ENCODE measurements at regions not wholly inside any gene's neighbourhood (a gene's known extent, or its start where the extent isn't known, plus 50 kb on each side); places are given as distances from the start of the nearest gene placed in this dataset.
"Not testable (repeated sequence)": the region's sequence is repeated elsewhere in the genome, so short reads cannot be mapped to it uniquely, and the experiment has no call there.

DNA sequence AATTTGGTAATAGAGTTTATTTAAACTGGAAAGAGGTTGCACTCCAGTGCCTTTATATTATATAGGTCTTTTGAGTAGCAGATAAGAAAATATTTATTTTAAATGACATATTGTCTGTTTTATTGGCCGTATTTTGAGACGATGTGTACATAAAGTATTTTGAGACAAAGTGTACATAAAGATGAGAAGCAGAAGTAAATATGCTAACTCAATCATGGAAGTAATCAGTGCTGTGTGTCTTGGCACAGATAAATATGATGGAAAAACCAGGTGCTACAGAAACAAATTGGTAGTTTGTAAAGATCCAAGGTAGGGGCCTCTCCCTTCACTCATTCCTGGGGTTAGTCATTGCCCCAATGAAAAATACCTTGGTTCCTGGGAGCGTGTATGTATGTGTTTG lies 382.9 kb downstream of the DSEL start:
- H3K27ac ChIP-seq, result peak overlapping the region; percentile 35; the same call in 1 of the 2 replicates
- TF ChIP-seq, protein P1, sequence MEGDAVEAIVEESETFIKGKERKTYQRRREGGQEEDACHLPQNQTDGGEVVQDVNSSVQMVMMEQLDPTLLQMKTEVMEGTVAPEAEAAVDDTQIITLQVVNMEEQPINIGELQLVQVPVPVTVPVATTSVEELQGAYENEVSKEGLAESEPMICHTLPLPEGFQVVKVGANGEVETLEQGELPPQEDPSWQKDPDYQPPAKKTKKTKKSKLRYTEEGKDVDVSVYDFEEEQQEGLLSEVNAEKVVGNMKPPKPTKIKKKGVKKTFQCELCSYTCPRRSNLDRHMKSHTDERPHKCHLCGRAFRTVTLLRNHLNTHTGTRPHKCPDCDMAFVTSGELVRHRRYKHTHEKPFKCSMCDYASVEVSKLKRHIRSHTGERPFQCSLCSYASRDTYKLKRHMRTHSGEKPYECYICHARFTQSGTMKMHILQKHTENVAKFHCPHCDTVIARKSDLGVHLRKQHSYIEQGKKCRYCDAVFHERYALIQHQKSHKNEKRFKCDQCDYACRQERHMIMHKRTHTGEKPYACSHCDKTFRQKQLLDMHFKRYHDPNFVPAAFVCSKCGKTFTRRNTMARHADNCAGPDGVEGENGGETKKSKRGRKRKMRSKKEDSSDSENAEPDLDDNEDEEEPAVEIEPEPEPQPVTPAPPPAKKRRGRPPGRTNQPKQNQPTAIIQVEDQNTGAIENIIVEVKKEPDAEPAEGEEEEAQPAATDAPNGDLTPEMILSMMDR (IDR thresholded peaks at IDR 0.05), result no peak
- no peak for TF ChIP-seq ZFX (IDR thresholded peaks at IDR 0.05; ENCODE audit: borderline replicate concordance)

DNA sequence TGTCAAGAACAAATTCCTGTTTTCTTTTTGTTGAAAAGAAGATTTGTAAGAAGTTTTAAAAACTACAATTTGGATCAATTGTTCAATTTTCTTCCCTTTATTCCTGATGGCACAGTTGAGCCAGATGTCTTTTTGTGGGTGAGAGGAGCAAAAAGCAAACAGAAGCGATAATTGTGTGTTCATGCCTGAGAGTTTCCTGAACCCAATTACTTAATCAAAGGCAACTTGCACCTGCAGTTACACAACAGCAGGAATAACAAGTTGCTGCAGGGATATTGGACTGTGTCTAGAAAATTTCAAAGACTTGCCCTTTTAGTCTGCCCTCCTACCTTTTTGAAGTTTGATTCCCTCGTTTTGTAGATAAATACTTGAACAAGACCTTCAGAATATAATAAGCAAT lies 383.6 kb downstream of the DSEL start:
- TF ChIP-seq ZFX (IDR thresholded peaks at IDR 0.05; ENCODE audit: borderline replicate concordance), result no peak
- TF ChIP-seq, protein P1 (IDR thresholded peaks at IDR 0.05), result no peak
- peak overlapping the region; percentile 35; the same call in 1 of the 2 replicates for H3K27ac ChIP-seq

DNA sequence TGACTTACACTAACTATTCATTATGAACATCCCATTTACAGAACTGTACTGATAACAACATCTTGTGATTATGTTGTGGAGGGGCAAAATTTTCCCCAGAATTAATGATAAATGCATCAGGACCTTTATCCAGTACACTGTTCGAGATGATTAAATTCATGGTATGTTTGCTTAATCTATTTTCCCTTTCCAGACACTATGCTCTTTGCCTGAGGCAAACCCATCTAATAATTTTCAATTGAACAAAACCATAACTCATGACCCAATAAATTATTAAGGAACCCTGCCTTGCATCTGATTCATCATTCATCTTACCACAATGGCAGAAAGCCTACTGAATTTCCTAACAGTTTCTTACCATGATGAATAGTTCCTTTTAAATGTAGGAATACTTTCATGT lies 385.0 kb downstream of the DSEL start:
- no peak for TF ChIP-seq ZFX (IDR thresholded peaks at IDR 0.05; ENCODE audit: borderline replicate concordance)
- TF ChIP-seq, protein P1 (IDR thresholded peaks at IDR 0.05), result no peak
- H3K27ac ChIP-seq, result no peak overlapping the region

DNA sequence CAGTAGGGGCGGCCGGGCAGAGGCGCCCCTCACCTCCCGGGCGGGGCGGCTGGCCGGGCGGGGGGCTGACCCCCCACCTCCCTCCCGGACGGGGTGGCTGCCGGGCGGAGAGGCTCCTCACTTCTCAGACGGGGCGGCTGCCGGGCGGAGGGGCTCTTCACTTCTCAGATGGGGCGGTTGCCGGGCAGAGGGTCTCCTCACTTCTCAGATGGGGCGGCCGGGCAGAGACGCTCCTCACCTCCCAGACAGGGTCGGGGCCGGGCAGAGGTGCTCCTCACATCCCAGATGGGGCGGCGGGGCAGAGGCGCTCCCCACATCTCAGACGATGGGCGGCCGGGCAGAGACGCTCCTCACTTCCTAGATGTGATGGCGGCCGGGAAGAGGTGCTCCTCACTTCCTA lies 389.8 kb downstream of the DSEL start:
- H3K27ac ChIP-seq, result not testable (repeated sequence)

DNA sequence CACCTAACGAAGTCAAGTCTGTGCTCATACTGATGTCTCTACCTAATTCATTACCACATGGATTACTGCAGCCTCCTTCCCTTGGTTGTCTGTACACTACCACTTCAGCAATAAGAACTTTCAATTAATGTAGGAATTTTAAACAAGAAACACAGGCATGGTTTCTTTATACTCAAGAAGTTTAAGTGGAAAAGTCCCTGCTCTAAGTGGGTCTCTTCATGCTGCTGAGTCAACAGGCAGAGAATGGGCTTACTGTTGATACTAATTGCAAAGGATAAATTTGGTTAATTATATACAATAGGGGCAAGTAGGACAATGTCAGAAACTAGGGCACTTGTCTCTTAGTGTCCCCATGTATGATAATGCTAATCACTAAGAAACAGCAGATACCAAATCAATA lies 392.6 kb downstream of the DSEL start:
- H3K27ac ChIP-seq, result no peak overlapping the region
- TF ChIP-seq ZFX (IDR thresholded peaks at IDR 0.05; ENCODE audit: borderline replicate concordance), result no peak
- TF ChIP-seq, protein P1 (IDR thresholded peaks at IDR 0.05), result no peak

DNA sequence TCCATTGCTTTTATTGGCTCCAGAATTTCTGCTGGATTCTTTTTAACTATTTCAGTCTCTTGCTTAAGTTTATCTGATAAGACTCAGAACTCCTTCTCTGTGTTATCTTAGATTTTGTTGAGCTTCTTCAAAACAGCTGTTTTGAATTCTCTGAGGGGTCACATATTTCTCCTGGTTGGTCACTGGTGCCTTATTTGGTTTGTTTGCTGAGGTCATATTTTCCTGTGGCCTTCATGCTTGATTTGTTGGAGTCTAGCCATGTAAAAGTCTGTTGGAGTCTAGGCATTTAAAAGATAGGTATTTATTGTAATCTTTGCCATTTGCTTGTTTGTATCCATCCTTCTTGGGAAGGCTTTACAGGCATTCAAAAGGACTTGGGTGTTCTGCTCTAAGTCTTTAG lies 398.7 kb downstream of the DSEL start:
- TF ChIP-seq, protein P1 (IDR thresholded peaks at IDR 0.05), result no peak
- TF ChIP-seq ZFX (IDR thresholded peaks at IDR 0.05; ENCODE audit: borderline replicate concordance), result no peak
- H3K27ac ChIP-seq, result no peak overlapping the region

DNA sequence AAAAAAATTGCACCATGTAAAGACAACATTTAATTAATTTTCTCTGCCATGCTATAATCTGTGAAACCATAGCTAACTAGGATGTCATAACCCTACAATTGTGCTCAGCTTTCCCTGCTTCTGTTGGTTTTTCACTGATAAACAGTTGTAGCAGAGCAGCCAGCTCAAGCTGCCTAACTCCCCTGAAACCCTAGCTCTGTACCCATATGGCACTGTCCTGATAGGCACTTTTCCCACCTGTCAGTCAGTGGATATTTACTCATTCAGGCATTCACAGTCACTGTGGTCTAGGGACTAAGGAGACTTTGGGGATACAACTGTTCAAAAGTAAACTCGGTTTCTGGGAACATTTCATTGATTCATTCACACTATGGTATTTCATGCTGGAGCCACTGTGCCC lies 407.0 kb downstream of the DSEL start:
- TF ChIP-seq, protein P1 (IDR thresholded peaks at IDR 0.05), result no peak
- TF ChIP-seq ZFX (IDR thresholded peaks at IDR 0.05; ENCODE audit: borderline replicate concordance), result no peak
- H3K27ac ChIP-seq, result no peak overlapping the region

DNA sequence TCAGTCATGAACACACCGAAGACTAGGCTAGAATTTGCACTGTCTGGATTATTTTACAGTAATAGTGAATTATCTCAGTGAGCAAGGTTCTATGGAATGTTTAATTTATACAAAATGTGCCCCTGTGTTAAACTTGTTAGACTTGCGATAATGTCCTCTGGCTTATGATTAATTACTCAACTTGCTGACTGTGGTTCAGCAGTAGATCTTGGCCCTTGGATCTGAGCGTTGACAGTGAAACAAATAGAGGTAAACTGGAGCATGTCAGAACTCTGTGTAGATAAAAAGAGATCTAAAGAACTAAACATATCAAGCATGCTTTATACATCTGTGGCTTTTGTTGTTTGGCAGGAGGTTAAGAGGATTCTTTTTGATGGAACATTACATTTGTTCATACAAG lies 407.6 kb downstream of the DSEL start:
- no peak for TF ChIP-seq ZFX (IDR thresholded peaks at IDR 0.05; ENCODE audit: borderline replicate concordance)
- TF ChIP-seq, protein P1 (IDR thresholded peaks at IDR 0.05), result no peak

More for the DNA sequence above, 407.6 kb downstream of the DSEL start:
- no peak overlapping the region for H3K27ac ChIP-seq

Measured in 22Rv1 (cell line).